ENCODE measurements at regions not wholly inside any gene's neighbourhood (a gene's known extent, or its start where the extent isn't known, plus 50 kb on each side); places are given as distances from the start of the nearest gene placed in this dataset.

DNA sequence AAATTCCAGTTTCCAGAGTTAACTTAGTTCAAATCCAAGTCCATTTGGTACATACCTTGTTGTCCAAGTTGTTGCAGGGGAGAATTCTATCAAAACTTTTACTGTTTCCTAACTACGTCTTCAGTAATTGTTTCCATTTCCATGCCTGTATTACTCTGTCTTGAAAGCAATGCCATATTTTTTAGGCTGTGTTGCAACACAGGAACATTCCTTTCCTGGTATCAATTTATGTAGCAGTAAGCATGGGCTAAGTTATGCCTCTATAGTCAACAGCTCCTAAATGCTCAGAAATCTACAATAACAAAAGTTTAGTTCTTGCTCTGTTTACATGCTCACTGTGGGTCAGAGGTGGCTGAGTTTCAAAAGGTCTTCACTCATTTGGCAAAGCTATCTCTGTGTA, 1943.8 kb upstream of the PIK3C3 start:
- no peak for DNase-seq

DNA sequence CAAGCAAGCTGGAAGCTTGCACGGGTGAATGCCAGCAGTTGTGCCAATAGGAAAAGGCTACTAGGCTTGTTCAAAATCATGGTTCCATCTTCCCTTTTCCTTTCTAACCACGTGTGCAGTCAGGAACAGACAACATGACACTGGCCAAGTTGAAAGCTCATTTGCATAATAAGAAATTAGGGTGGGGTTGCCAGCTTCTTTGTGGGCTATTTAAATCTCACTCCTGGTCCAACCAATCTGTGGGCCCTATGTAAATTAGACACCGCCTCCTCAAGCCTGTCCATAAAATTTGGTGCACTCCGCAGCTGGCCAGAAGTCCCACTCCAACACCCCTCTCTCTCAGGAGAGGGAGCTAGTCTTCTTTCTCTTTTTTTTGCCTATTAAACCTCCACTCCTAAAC, 1948.4 kb upstream of the PIK3C3 start:
- DNase-seq, result peak; percentile 15

GRCh38 chr18:40004246-40004645, 1950.8 kb upstream of the PIK3C3 start:
- no peak for DNase-seq

GRCh38 chr18:39998317-39998716, 1956.7 kb upstream of the PIK3C3 start:
- DNase-seq, result no peak

GRCh38 chr18:39994498-39994897, 1960.5 kb upstream of the PIK3C3 start:
- no peak for DNase-seq

DNA sequence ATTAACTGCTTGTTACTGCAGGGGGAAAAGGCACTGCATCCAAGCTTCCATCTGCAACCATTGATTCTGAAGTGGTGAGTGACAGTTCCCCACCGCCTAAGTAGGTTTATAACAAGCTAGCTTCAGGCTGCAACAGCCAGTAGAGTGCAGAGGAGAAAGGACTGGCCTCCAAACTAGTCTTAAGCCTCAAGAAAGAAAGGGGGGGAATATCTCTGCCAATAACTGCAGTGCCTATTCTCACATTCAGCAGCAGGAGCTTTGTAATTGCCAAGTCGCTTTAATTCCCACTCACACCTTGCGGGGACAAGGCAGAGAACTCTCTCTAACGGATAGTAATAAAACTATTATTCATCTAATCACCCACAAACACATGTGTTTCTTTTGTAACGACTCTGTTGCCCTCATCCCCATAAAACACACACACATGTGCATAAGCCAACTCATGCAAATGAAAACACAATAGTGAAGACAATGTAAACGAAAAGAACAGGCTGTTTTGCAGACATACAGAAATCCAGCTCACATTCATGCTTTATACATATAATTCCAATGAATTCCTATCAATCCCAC, 1963.3 kb upstream of the PIK3C3 start:
- DNase-seq, result no peak

GRCh38 chr18:39990540-39990939, 1964.5 kb upstream of the PIK3C3 start:
- DNase-seq, result no peak

DNA sequence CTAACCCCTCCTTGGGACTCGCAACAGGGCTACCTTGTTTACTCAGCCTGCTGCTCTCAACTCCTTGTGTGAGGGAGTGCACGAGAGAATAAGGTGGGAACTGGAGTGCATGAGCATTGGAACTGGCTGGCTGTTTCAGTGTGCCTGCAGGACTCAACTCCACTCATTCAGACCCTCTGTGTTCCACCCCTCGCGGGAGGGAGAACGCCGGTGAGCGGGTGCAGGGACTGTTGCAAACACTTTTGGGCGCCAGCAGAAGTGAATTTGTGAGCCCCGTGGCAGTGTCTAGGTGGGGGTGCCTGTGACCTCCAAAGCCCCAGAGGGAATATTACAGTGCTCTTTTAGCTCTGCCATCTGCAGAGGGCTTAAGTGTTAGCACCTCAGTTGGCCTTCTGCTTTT, 1978.3 kb upstream of the PIK3C3 start:
- no peak for DNase-seq

GRCh38 chr18:39972521-39972920, 1982.5 kb upstream of the PIK3C3 start:
- no peak for DNase-seq

- DNase-seq, result no peak
Observed at GRCh38 chr18:39969803-39970494, 1985.1 kb upstream of the PIK3C3 start.

DNA sequence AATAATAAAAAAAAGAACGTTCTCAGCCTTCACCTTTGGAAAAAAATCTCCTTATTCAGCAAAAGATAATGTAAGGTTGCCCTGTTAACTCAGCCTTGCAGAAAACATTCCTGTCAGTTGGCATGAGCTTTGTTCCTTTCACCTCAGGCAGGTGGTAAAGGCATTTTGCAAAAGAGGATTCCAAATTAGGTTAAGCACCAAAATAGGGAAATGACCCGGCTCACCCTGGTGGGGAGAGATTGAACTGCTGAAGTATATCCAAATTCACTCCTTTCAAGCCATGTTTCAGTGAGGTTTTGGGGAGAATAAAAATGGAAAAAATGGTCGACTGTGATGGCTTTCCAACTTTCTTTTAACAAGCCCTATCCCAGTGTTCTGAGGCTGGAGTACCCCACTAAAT, 1988.8 kb upstream of the PIK3C3 start:
- no peak for DNase-seq

- DNase-seq, result no peak
Observed at GRCh38 chr18:39962546-39962945, 1992.5 kb upstream of the PIK3C3 start.

GRCh38 chr18:39960550-39960949, 1994.5 kb upstream of the PIK3C3 start:
- no peak for DNase-seq

GRCh38 chr18:39959839-39960238, 1995.2 kb upstream of the PIK3C3 start:
- no peak for DNase-seq

- no peak for DNase-seq
Observed at GRCh38 chr18:39958876-39959275, 1996.2 kb upstream of the PIK3C3 start.

GRCh38 chr18:39952816-39953215, 2002.2 kb upstream of the PIK3C3 start:
- DNase-seq, result no peak

- no peak for DNase-seq
Observed at GRCh38 chr18:39951142-39951720, 2003.8 kb upstream of the PIK3C3 start.

DNA sequence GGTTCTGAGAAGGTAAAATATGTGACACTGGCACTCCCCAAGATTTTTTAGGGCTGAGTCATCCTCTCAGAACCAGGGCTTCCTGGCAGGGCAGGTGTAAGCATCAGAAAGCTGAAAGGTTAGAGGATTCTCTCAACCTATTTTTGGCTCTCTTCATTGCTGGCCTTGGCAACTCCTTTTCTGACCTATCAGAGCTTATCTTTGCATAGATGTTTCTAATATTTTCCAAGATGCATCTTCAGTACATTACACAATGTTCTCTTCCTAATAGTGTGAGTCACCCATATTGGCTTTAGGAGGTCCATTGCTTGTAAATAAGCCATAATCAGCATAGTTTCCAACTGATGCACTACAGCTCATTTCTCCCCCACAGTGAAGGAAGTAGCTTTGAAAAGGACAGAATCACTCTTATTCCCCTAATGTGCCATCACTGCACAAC, 2008.4 kb upstream of the PIK3C3 start:
- no peak for DNase-seq

GRCh38 chr18:39945076-39945475, 2010.0 kb upstream of the PIK3C3 start:
- no peak for DNase-seq

- no peak for DNase-seq
Observed at GRCh38 chr18:39942702-39943101, 2012.3 kb upstream of the PIK3C3 start.

GRCh38 chr18:39938676-39939608, 2016.1 kb upstream of the PIK3C3 start:
- no peak for DNase-seq

DNA sequence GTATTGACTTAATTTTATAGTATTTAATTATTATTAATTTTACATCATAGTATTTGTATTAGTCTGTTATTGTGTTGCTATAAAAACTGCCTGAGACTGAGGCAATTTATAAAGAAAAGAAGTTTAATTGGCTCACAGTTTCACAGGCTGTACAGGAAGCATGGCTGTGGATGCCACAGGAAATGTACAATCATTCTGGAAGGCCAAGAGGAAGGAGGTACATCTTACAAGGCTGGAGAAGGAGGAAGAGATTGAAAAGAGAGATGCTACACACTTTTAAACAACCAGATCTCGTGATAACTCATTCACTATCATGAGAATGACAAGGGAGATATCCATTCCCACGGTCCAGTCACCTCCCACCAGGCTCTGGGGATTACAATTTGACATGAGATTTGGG, 2019.4 kb upstream of the PIK3C3 start:
- DNase-seq, result no peak

- DNase-seq, result no peak
Observed at GRCh38 chr18:39918847-39919246, 2036.2 kb upstream of the PIK3C3 start.

Data from NCI-H1048 (cell line).